Gastroesophageal sphincter (tissue), 3 donors: ENCODE measurements at regions not wholly inside any gene's neighbourhood (a gene's known extent, or its start where the extent isn't known, plus 50 kb on each side); places are given as distances from the start of the nearest gene placed in this dataset.

Source experiments
- CTCF ChIP-seq, 4 experiments: fragments of 200-600 bp in 2 of 4; fragments of 450-650 bp in 2 of 4; sonication (generic) in 1 of 4; IDR thresholded peaks; one replicate each; pipeline ENCODE4 v1.5.1; 2017 to 2019; ENCODE audit warnings: antibody characterized with exemption in 4 of 4, mild to moderate bottlenecking in 2 of 4, moderate library complexity in 2 of 4
- EP300 ChIP-seq: sonication (generic); formaldehyde crosslinking; IDR thresholded peaks from one replicate; pipeline ENCODE4 v1.6.1; 2017; ENCODE audit warnings: antibody characterized with exemption, mild to moderate bottlenecking
- POLR2A ChIP-seq, 2 donors: fragments of 450-650 bp; IDR thresholded peaks; one replicate each; pipeline ENCODE4 v1.6.1; 2017; ENCODE audit warnings: antibody characterized with exemption in 2 of 2, mild to moderate bottlenecking in 2 of 2, moderate library complexity in 1 of 2

- no peak for TF ChIP-seq CTCF (IDR thresholded peaks at IDR 0.05)
- TF ChIP-seq EP300: no peak
- no peak for TF ChIP-seq POLR2A (IDR thresholded peaks at IDR 0.05)
These were observed 180.4 kb downstream of the TM9SF2 start for GRCh38 chr13:99681695-99682094.
